NCI-H1694 treated with DMSO at 0.1 percent for 48 hours (cell line): ENCODE measurements at regions not wholly inside any gene's neighbourhood (a gene's known extent, or its start where the extent isn't known, plus 50 kb on each side); places are given as distances from the start of the nearest gene placed in this dataset.

Experiments used
- DNase-seq: peaks from one replicate; lab custom pipeline; 2025; lab: John Stamatoyannopoulos, UW

DNA sequence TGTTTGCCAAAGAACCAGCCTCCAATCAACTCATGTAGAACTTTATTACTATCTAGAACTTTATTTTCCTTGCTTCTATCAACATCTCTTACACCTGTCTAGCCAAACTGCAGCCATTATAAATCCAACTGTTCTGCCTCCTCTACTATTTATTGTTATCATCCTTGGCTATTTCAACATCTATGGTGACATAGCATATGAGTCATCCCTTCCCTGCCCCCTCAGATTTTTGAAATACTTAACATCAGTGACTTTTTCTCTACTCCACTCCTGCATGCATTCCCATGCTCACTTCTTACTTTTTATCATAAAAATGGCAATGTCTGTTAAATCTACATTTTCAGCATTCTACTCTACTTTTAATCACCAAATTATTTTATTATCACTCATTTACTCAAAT, 544.9 kb upstream of the NEGR1 start:
- DNase-seq: no peak

DNA sequence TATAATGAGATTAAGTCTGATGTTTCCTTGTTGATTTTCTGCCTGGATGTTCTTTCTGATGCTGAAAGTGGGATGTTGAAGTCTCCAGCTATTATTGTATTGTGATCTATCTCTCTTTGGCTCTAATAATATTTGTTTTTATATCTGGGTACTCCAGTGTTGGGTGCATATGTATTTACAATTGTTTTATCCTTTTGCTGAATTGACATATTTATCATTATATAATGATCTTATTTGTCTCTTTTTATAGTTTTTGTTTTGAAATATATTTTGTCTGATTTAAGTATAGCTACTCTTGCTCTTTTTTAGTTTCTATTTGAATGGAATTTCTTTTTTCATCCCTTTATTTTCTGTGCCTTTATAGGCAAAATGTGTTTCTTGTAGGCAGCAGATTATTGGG, 522.2 kb upstream of the NEGR1 start:
- no peak for DNase-seq

DNA sequence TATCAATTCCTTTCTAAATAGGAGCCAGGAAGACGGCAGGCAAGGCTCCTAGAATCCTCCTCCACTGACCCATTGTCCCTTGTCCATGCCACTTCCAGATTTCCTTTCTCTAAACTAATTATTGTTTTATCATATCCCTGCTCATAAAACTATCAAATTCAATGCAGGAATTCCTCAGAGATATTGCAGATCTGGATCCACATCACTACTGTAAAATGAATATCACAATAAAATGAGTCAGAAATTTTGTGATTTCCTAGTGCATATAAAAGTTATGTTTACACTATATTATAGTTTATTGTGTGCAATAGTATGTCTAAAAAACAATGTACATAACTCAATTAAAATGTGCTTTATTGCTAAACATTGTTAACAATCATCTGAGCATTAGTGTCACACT, 498.7 kb upstream of the NEGR1 start:
- no peak for DNase-seq

DNA sequence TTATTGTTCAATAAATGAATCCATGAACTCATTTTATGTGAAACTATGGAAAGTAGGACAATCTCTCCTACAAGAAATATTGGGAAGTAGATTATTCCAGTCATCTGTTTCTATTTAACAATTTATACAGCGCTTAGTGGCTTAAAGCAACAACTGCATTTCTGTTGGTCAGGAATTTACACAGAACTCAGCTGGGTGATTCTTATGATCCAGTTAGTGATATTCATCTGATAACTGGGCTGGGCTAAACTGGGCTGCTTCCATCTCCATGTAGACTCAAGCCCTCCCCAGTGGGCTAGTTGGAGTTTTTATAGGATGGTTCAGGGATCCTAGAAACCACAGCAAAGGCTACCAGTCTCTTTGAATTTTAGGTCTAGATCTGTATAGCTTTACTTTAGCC, 497.9 kb upstream of the NEGR1 start:
- no peak for DNase-seq

DNA sequence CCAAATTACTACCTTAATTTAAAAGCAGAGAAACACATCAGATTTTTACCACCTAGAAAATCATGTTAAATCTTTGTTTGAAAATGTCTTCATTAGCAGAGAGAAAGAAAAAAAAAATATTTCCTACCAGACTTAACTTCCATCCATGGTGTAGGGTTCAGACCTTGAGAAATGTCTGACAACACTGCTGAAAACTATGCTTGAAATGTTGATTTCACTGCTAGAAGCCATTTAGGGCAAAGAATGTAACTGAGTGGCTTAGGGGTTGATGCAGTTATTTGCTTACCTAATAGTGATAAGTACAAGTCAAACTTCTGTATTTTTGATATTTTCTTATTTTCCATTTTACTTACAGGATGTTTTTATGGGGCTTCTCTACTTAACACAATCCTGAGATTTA, 495.6 kb upstream of the NEGR1 start:
- DNase-seq: no peak

DNA sequence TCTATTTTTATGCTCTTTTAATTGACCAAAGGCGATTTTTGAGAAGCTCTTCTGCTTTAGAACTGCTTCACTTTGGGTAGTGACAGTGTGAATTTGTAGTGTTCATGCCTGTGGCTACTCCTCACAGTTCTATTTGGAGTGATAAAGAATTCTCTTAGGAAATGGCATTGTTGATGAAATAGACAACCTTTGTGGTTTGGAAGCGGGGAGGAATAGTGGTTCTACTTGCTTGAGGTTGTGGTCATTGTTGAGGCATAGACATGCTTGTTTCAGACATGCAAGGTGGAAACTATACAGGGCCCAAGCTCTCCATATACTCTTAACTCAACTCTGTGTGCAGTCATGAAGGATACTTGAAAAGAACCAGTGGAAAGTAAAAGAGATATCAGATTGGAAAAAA, 481.1 kb upstream of the NEGR1 start:
- DNase-seq: no peak

DNA sequence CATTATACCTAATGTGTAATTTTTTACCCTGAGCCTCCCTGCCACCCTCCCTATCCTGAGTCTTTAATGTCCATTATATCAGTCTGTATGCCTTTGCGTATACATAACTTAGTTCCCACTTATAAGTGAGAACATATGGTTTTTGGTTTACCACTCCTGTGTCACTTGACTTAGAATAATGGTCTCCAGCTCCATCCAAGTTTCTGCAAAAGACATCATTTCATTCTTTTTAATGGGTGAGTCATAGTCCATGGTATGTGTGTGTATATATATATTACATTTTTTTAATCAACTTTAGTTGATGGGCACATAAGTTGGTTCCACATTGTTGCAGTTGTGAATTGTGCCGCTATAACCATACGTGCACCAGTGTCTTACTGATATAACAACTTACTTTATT, 477.1 kb upstream of the NEGR1 start:
- no peak for DNase-seq

DNA sequence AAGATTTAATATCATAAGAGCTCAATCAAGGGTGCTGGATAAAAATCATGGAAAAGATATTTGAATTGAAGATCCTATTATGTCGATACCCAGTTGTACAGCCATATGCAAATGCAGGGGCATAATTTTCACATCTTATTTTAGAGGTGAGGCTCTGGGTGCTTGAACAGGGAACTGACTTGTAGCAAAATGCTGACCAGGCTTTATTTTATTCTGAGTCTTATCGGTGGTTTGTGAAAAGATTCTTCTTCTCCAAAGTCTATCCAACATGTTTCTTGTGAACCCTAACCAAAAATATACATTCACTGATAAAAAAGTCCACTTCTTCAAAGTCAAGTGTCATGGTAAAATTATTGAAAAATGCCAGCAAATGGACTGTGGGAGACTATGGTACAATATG, 475.5 kb upstream of the NEGR1 start:
- no peak for DNase-seq

DNA sequence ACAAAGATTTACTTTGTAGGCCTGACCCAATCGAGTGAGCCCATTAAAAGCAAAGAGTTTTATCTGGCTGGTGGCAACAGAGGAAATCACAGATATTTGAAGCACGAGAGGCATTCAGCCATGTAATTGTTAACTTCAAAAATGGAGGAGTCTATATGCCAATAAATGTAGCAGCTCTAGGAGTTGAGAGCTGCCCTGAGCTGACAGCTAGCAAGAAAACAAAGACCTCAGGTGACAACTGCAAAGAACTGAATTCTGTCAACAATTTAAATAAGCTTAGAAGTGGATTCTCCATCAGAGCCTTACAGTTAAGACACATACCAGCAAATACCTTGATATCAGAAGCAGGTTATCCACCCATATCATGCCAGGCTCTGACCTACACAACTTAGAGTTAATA, 463.1 kb upstream of the NEGR1 start:
- no peak for DNase-seq

DNA sequence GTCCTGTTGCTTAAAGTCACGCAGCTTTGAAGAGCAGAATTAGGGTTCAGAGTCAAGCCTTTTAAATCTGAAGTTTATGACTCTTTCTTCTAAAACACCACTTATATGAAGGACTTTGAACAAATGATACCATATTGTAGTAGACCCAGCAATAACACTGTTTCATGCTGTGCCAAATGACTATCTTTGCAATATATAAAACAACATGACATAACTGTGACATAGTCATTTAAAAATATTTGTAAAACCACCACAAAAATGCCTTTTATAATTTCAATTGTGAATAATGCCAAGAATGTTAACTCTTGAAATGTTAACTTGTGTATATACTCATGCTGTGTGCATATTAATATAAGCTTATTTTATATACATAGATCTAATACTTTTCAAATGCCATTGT, 452.1 kb upstream of the NEGR1 start:
- no peak for DNase-seq

DNA sequence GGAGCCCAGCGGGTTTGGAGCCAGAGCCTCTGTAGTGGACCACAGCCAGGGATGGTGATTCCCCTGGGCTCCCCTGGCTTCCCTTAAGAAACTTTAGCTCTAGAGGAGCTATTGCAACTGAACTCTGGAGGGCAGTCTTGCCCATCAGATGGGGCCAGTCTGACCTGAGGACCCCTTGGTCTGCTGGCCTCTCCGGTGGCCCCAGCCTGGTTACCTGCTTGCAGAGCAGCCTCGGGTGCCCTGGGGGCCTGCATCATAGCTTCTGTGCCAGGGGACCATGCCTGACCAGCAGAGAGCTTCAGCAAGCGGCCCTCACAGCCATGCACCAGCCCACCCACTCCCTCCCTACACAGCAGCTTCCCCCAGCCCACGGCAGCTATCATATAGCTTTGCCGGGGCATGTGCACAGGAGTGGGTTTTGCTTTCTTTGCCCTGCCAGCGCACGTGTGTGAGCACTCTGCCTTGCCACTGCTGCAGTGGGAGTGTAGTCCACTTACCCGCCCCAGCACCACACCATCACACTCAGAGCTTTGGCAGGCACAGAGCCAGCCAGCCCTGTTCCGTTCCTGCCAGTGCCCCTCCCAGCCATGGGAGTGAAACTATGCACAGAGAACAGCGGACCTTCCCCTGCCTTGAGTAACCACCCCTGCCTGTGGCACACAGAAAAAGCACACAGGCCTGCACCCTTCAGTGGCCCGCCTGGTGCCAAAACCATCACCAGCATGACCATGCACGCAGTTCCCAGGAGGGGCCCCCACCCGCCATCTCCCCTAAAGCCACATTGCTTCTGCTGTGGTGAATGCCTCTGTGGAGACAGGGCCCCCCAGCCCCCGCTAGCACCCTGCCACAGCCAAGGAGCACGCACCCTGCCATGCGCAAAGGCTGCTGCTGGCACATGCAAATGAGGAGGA, 442.9 kb upstream of the NEGR1 start:
- DNase-seq: no peak

DNA sequence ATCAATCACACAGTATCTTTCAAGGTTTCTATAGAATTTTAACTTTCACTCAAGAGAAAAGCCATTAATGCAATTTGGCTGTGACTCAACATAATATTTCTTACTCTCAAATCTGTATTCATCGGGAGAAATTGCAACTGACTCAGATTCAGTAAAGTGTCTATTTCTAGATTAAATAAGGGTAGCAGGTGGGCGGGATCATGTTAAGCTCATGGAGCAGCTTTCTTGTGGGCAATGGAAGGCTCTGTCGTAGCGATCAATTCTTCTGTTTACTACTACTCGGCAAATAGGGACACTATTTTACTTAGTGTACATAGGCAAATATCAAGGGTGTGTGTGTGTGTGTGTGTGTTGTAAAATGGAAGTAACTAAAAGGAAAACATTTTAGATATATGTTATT, 423.6 kb upstream of the NEGR1 start:
- no peak for DNase-seq

DNA sequence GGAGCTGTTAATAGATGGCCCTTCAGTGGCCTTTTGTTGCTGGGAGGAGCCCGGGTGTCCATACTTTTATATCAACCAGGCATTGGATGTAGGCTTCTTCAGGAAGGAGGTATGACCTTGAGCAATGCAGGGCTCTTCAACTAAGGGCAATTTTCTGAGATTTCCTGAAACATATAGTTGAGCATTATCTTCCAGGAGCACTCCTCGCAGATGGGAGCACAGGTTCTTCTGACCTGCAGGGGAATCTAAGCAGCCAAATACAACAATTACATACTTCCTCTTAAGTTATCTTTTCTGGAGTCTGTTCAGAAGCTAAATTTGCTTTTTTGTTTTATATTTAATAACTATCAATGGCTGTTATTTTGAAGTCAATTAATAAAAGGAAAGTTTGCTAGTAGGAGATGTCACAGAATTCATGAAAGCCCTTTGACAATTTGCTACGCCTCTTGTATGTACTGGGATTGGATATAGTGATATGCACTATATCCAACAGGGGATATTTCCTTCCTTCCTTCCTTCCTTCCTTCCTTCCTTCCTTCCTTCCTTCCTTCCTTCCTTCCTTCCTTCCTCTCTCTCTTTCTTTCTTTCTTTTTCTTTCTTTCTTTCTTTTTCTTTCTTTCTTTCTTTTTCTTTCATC, 422.6 kb upstream of the NEGR1 start:
- no peak for DNase-seq

DNA sequence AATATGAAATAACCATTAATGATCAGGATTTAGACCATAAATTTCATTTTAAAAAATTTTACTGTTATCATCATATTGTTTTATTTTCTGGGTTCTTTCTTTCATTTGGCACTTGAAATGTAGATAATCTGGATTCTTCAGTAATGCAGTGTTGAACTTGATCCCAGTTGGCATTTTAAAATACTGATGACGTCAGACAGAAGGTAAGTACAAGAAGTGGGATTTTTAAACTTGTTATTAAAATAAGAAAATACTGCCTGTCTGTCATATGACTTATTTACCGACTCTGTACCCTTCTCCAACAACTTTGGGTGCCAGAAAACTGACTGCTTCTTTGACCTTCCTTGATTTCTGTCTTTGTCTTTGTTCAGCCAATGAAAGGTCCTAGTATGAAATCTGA, 415.1 kb upstream of the NEGR1 start:
- DNase-seq: no peak

DNA sequence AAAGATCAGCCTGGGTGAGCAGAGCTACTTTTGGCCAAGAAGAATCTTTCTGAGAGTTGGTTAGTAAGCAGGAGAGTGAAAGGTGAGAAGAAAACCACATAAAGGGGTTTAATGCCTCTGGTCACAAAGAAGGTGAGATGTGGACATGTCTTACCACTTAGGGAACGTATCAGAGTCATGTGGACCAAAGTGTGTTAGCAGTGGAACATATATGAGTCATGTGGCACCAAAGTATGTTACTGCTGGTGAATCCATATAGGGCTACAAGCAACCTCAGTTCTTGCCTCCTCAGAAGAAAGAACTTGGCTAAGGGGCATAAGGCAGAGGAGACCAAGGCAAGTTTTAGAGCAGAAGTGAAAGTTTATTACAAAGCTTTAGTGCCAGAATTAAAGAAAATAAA, 411.6 kb upstream of the NEGR1 start:
- DNase-seq: no peak

DNA sequence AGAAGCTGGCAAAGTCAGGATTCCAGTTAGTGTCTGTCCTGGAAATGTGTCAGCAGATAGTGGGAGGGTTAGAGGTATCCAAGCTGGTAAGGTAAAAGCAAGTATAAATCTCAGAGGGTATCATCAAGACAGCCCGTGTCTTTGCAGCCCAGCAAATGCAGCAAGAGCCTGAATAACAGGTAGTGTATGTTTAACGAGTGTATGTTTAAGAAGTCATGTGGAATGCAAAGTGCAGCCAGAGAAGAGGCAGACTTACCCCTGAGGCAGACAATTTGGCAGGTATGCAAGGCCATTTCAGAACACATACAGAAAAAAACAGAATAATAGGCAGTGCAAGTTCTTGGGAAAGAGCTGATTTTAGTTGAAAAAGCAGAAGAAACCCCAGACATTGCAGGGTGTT, 411.0 kb upstream of the NEGR1 start:
- DNase-seq: no peak

DNA sequence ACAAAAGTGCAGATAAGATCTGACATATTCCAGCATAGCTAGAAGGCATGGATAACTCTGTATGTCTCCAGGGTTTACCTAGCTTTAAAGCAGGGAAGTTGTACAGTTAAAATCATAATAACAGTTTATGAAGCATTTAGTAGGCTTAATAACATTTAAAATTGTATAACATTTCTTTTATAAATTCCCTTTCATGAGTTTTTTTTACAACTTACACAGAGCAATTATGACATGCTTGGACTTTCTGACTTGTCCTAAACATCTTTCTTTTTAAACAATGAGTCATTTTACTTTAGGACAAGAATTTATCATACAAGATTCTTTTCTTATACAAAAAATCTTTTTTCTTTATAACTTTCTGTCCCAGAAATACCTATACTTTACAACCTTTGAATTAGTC, 408.5 kb upstream of the NEGR1 start:
- DNase-seq: no peak

DNA sequence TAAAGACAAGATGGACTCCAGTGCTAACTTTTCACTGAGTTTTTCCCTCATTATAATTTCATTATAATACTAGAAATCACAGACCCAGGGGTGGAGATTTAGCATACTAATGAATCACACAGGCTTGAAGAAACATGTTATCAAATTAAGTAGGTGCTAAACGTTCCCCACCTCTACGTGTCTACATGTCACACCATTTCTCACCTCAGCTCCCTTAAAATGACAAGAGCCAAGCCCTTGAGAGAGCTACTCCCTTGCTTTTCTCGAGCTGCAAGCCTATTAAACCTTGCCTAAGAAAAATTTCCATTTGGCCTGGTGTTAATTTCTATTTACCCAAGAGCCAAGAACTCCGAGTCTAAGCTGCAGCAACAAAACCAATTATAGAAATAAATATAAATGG, 396.3 kb upstream of the NEGR1 start:
- DNase-seq: no peak

DNA sequence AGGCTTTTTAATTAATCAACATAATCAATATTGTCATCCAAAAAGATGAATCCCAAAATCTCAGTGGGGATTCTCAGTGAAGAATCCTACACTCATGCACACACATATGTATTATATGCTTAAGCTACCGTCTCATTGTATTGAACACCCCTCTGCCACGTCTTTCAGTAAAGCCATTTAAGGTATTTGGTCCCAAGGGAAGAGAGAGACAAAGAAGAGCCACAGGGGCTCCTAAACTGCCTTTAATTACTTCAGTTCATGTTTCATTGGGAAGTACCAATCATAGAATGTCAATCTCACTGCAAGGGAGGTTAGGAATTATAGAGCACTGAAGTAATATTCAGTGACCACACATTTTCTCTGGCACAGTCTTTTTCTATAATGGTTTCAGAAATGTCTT, 388.6 kb upstream of the NEGR1 start:
- DNase-seq: no peak

DNA sequence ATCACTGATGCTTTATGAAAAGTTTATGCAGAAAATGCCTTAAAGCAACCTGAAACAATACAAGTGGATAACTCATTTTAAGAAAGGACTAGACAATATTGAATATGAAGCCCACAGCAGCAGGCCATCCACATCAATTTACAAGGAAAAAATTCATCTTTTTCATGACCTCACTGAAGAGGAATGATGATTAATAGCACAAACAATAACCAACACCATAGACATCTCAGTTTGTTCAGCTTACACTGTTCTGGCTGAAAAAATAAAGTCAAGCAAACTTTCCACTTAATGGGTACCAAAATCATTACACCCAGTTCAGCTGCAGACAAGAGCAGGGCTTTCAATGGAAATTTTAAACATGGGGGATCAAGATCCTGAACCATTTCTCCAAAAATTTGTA, 380.6 kb upstream of the NEGR1 start:
- DNase-seq: no peak

DNA sequence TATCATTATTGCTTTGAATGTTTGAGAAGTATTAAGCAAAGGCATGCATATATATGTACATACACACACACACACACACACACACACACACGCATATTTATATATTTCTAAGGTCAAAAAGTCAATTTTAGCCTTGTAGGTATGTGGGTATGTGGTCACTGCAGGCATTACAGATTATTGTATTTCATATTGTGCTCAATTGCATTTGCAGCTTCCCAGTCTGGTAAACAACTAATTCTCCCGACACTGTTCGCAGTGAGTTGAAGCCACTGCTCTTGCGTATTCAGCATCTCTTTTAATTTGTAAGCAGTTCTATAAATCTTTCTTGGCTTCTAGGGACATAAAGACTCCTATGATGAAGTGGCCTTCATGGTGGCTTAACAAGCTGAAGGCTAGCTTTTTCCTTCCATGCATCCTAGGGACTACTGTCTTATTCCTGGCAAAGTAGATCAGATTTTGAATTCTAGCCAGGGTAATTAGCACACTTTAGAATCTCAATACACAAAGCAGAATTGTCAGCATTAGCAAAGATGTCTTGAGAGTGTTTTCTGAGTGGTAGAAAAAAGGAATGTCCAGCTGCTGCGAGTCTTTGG, 368.6 kb upstream of the NEGR1 start:
- DNase-seq: no peak

DNA sequence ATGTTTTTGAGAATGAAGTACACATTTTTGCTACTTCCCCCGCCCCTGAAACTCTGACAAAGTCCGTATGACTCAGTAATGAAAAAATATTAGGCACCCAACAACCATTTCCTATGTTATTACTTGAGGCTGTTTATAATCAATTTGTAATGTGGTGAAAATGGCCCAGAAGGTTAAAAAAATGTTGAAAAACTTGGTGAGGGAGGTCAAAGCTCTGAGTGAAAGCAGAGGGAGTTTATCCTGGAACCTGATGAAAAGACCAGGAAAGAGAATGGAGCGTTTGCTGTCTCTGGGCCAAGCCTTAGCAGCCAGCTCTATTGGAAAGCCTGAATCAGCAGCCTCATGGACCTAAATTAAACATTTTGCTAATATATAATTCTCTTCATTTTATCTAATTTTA, 367.7 kb upstream of the NEGR1 start:
- no peak for DNase-seq

DNA sequence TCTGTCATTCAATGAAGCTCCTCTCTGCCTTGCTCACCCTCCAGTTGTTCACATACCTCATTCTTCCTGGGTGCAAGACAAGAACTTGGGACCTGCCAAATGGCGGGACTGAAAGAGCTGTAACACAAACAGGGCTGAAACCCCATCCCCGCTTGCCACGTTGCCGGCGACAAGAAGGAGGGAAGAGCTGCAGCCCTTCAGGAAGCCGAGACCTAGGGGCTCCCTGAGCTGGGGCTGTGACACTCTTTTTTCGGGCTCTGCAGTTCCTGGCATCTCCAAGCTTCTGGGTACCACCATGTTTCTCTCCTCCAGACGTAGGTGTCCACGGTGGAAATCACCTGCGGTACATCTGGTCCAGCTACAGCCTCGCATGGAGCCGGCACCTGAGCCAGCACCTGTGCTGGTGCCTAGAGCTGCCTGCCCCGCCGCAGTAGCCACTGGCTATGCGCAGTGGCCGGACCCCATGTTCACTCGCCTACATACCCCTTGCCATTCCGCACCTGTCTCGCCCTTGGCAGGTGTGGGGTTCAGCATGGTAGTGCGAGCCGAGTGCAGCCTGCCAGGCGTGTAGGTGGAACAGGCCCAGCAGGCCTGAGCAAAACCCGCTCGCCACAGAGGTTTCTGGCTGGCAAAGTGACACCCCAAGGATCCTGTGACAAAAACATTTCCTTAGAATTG, 367.0 kb upstream of the NEGR1 start:
- DNase-seq: no peak
